Kidney (tissue), 13 donors: ENCODE measurements at regions not wholly inside any gene's neighbourhood (a gene's known extent, or its start where the extent isn't known, plus 50 kb on each side); places are given as distances from the start of the nearest gene placed in this dataset.
A peak's percentile ranks its signal among the peaks of the same experiment; 100 is the strongest.

Experiments used
- DNase-seq, 5 donors: peaks; one replicate each; pipeline ENCODE4 v3.0.0-alpha.2; 2013 to 2020
- FAIRE-seq: peaks from 2 replicates; lab custom pipeline; 2012; peaks lifted over from hg19 to GRCh38; lab: Jason Lieb, UNC
- H3K27ac ChIP-seq, 2 donors: one replicate each; pipeline ENCODE4 v1.7.0; 2013; ENCODE audit warnings: low read depth in 2 of 2, low read length in 2 of 2, inconsistent platforms in 1 of 2
- H3K27me3 ChIP-seq: one replicate; pipeline ENCODE4 v1.7.1; 2013; ENCODE audit warnings: low read length, inconsistent platforms; ENCODE audit not compliant: control insufficient read depth, insufficient read depth
- H3K36me3 ChIP-seq, 3 donors: one replicate each; pipeline versions ENCODE4 v1.7.0 to v1.7.1; 2013; ENCODE audit warnings: low read length in 3 of 3, control low read depth in 1 of 3, inconsistent platforms in 1 of 3; ENCODE audit not compliant: insufficient read depth in 3 of 3, control insufficient read depth in 2 of 3
- H3K4me1 ChIP-seq, 3 donors: one replicate each; pipeline versions ENCODE4 v1.7.0 to v1.7.1; 2013; ENCODE audit warnings: low read length in 3 of 3, inconsistent platforms in 1 of 3, low read depth in 1 of 3; ENCODE audit not compliant: control insufficient read depth in 2 of 3, insufficient read depth in 2 of 3
- H3K4me3 ChIP-seq, 3 donors: one replicate each; pipeline versions ENCODE4 v1.7.0 to v1.8.1; 2013; ENCODE audit warnings: low read length in 3 of 3, control low read depth in 1 of 3, inconsistent platforms in 1 of 3
- H3K9ac ChIP-seq, 3 donors: one replicate each; pipeline versions ENCODE4 v1.7.0 to v1.7.1; 2013; ENCODE audit warnings: low read length in 3 of 3, control low read depth in 1 of 3, inconsistent platforms in 1 of 3
- H3K9me3 ChIP-seq, 3 donors: one replicate each; pipeline versions ENCODE4 v1.7.0 to v1.7.1; 2013; ENCODE audit warnings: low read length in 3 of 3, control low read depth in 1 of 3, inconsistent platforms in 1 of 3; ENCODE audit not compliant: control insufficient read depth in 2 of 3, insufficient read depth in 1 of 3
- intact Hi-C: fragments of 100-400 bp; cut with DNase I; formaldehyde crosslinking; loops from one replicate; pipeline ENCODE4 v1.11.1; 2022
- TF ChIP-seq, protein P1 (sequence below): IDR thresholded peaks from 3 replicates; pipeline ENCODE4 v1.5.1; 2012; ENCODE audit warnings: mild to moderate bottlenecking, moderate library complexity, borderline replicate concordance; ENCODE audit not compliant: insufficient read depth; ENCODE audit errors: extremely low read depth
- donor health status: control.
- donor health status: control.
- donor health status: control.
- donor health status: control.
- donor health status: control.
- donor health status: DM: yes; HTN: yes; CAD: no.
- donor health status: Normal renal cell carcinoma (clear cell type).

DNA sequence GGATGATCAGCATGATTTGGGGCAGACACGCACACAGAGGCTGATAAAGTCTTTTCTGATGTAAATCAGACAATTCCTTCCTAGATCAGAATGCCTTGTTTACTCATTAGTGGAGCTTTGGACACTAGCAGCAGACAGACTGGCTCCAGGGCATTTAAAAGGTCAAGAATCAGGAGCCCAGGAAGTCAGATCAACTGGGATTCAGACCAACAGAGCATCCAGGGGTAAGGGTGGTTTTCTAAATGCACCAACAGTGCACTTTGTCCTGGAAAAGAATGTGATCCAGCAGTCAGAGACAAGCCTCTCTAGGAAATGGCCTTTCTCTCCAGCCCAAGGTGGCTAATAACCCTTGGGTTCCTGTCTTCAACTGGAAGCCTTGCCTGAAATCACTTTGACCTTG is 405.3 kb downstream of the MED13L start:
- Histone ChIP-seq H3K4me3 (no peak overlapping the region), H3K4me1 (no peaks in the 10 kb centered on the region), H3K27ac (no peak overlapping the region), H3K9me3 (peaks cover 0 to 3% (median 0%) of the 10 kb centered on the region in 3 donors), H3K27me3 (no peaks in the 10 kb centered on the region), H3K9ac (no peak overlapping the region), H3K36me3 (no peaks in the 10 kb centered on the region)
- DNase-seq = no peak
- intact Hi-C loops = no loop called here
- no peak for FAIRE-seq
- TF ChIP-seq, protein P1, sequence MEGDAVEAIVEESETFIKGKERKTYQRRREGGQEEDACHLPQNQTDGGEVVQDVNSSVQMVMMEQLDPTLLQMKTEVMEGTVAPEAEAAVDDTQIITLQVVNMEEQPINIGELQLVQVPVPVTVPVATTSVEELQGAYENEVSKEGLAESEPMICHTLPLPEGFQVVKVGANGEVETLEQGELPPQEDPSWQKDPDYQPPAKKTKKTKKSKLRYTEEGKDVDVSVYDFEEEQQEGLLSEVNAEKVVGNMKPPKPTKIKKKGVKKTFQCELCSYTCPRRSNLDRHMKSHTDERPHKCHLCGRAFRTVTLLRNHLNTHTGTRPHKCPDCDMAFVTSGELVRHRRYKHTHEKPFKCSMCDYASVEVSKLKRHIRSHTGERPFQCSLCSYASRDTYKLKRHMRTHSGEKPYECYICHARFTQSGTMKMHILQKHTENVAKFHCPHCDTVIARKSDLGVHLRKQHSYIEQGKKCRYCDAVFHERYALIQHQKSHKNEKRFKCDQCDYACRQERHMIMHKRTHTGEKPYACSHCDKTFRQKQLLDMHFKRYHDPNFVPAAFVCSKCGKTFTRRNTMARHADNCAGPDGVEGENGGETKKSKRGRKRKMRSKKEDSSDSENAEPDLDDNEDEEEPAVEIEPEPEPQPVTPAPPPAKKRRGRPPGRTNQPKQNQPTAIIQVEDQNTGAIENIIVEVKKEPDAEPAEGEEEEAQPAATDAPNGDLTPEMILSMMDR = no peak

DNA sequence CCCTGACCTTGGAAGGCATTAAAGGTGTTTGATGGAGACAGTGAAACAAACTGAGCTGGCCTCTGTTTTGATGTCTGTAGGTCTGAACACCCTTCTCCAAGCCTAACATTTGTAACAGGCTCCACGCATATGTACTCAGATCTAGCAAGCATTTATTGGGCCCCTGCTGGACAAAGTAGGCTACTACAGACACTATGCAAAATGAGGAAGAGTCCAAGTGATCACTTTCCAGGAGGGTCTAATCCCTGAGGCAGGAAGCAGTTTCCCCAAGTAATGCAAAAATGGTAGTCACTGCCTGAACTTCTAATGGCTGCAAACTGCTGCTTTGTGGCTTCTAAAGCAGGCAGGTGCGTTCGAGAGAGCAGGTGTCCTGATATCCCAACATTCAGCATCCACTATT is 405.8 kb downstream of the MED13L start:
- FAIRE-seq (no peak), DNase-seq (peak in 2 of 5 donors; percentile 40 to 60)
- Histone ChIP-seq H3K4me3 (no peak overlapping the region), H3K27ac (no peak overlapping the region), H3K9me3 (peaks cover 0 to under 1% (median 0%) of the 10 kb centered on the region in 3 donors), H3K9ac (no peak overlapping the region), H3K27me3 (no peaks in the 10 kb centered on the region), H3K36me3 (no peaks in the 10 kb centered on the region), H3K4me1 (no peaks in the 10 kb centered on the region)
- intact Hi-C loops = no loop called here
- TF ChIP-seq, protein P1 = peak; percentile 30

DNA sequence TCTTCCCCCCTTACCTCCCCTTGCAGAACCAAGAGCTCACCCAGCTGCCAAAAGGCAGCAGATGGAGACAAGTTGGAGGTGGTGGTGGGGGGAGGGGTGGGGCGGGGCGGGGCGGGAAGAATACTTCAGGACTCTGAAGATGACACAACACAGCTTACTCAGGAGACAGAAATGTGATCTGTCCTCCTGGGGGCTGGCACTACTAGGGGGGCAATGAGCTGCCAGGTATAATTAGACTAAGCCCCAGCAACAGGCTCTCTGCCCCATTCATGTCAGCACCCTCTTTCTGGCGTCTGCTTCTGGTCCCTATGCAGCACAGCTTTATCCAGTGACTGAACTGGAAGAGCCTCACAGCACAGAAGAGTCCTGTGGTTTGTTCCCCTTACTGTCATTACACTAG is 407.0 kb downstream of the MED13L start:
- no peaks in the 10 kb centered on the region for H3K9me3 ChIP-seq
- no peak overlapping the region for H3K27ac ChIP-seq
- no peak for DNase-seq
- intact Hi-C loops = no loop called here
- no peaks in the 10 kb centered on the region for H3K36me3 ChIP-seq
- no peak overlapping the region for H3K9ac ChIP-seq
- no peaks in the 10 kb centered on the region for H3K27me3 ChIP-seq
- no peak for FAIRE-seq
- H3K4me1 ChIP-seq = no peaks in the 10 kb centered on the region
- TF ChIP-seq, protein P1 = no peak
- H3K4me3 ChIP-seq = no peak overlapping the region

DNA sequence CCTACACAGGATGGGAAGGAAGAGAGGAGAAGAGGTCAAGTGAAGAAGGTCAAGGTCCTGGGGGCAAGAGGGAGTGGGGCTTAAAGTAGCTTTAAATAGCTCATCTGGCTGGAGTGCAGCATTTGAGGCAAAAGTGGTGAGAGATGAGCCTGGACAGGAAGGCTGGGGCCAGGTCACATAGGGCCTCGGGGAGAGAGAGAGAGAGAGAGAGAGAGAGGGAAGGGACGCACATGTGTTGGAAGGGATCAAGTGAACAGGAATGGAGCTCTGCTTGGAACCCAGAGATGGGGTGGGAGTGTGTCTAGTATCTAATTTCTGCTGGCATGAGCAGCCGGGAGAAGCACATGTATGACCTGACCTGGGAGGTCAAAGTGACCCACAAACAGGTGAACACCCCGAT is 407.5 kb downstream of the MED13L start:
- intact Hi-C loops = no loop called here
- H3K4me3 ChIP-seq = no peak overlapping the region
- FAIRE-seq (no peak), DNase-seq (no peak)
- H3K9me3 ChIP-seq = no peaks in the 10 kb centered on the region
- TF ChIP-seq, protein P1 = no peak
- no peak overlapping the region for H3K9ac ChIP-seq
- H3K27ac ChIP-seq = no peak overlapping the region
- H3K27me3 ChIP-seq = no peaks in the 10 kb centered on the region
- no peaks in the 10 kb centered on the region for H3K4me1 ChIP-seq
- no peaks in the 10 kb centered on the region for H3K36me3 ChIP-seq
